ENCODE measurements at regions not wholly inside any gene's neighbourhood (a gene's known extent, or its start where the extent isn't known, plus 50 kb on each side); places are given as distances from the start of the nearest gene placed in this dataset.

DNA sequence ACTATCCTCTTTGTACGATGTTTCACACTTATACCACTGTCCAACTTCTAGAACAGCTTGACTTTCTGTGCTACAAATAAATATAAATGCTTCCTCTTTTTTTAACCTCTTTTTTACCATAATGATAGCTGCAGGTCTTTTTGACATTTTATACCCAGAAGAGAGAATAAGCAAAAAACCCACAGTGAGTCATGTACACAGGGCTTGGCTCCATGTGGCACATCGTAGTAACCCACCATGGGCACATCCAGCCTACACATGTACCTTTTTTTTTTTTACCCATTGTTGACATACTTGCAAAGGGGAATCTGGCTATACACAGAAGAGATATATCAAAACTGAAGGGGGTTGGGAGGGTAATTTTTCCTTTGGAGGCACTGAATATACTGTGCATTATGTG, 59.5 kb upstream of the RSPO3 start:
- no peaks in the 10 kb centered on the region for H3K4me1 ChIP-seq
- no peak for DNase-seq (ENCODE audit: extremely low spot score)
- no peaks in the 10 kb centered on the region for H3K27me3 ChIP-seq
- H3K36me3 ChIP-seq: no peaks in the 10 kb centered on the region
- no peak for TF ChIP-seq POLR2A (IDR thresholded peaks at IDR 0.05; ENCODE audit: low read depth)
- no peak for TF ChIP-seq POLR2AphosphoS5 (IDR thresholded peaks at IDR 0.05)
- TF ChIP-seq, protein P1, sequence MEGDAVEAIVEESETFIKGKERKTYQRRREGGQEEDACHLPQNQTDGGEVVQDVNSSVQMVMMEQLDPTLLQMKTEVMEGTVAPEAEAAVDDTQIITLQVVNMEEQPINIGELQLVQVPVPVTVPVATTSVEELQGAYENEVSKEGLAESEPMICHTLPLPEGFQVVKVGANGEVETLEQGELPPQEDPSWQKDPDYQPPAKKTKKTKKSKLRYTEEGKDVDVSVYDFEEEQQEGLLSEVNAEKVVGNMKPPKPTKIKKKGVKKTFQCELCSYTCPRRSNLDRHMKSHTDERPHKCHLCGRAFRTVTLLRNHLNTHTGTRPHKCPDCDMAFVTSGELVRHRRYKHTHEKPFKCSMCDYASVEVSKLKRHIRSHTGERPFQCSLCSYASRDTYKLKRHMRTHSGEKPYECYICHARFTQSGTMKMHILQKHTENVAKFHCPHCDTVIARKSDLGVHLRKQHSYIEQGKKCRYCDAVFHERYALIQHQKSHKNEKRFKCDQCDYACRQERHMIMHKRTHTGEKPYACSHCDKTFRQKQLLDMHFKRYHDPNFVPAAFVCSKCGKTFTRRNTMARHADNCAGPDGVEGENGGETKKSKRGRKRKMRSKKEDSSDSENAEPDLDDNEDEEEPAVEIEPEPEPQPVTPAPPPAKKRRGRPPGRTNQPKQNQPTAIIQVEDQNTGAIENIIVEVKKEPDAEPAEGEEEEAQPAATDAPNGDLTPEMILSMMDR (IDR thresholded peaks at IDR 0.05): no peak
- no peak for TF ChIP-seq EP300 (IDR thresholded peaks at IDR 0.05)
- no peak overlapping the region for H3K4me3 ChIP-seq
- intact Hi-C loops (cut with DNase I): no loop called here
- WGBS: 85% methylated on average over 2 of the region's 2 CpGs
- no peak overlapping the region for H3K27ac ChIP-seq (replicated peaks in 1 of 4)
- H3K9me3 ChIP-seq: peaks cover 0 to 16% (median 4%) of the 10 kb centered on the region in 4 donors

Small RNAs in the stretch of these regions (small RNA-seq; reads per million reads assigned to genes)
- gene MIR588 (0 reads per million in 3 donors), gene RNU6-200P (0 reads per million in 3 donors)
